Stimulated activated CD8-positive, alpha-beta memory T cell treated with anti-CD3 and anti-CD28 coated beads, Interleukin-2, amount 100 ng/mL, for 48 hours (primary cell): ENCODE measurements at regions not wholly inside any gene's neighbourhood (a gene's known extent, or its start where the extent isn't known, plus 50 kb on each side); places are given as distances from the start of the nearest gene placed in this dataset.
"Not testable (repeated sequence)": the region's sequence is repeated elsewhere in the genome, so short reads cannot be mapped to it uniquely, and the experiment has no call there.

Experiments
- DNase-seq, 2 donors: peaks; one replicate each; pipeline ENCODE4 v3.0.0-alpha.2; 2020; ENCODE audit warnings: low read depth in 2 of 2

GRCh38 chr5:101045689-101046088, 142.6 kb upstream of the ST8SIA4 start:
- DNase-seq: no peak

DNA sequence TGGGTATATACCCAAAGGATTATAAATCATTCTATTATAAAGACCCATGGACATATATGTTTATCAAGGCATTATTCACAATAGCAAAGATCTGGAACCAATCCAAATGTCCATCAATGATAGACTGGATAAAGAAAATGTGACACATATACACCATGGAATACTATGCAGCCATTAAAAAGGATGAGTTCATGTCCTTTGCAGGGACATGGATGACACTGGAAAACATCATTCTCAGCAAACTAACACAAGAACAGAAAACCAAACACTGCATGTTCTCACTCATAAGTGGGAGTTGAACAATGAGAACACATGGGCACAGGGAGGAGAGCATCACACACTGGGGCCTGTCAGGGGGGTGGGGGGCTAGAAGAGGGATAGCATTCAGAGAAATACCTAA, 136.9 kb upstream of the ST8SIA4 start:
- DNase-seq: not testable (repeated sequence)

GRCh38 chr5:101036778-101037177, 133.7 kb upstream of the ST8SIA4 start:
- DNase-seq: no peak

DNA sequence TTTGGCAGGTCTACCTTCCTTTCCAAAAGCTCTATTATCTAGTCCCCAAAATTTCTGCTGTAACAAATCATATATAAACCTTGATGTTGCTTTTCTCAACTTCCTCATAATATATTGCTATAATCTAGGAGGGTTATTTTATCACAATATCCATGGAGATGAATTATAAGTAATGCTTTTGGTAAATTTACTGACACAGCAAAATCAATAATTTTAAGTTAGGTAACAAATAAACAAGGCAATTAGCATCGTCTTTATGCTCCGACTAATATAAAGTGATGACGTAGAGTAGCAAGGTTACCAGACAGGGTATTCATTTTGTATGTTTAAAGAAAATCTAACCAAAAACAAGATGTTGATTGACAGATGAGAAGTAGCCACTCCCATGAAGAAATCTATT, 132.3 kb upstream of the ST8SIA4 start:
- no peak for DNase-seq

DNA sequence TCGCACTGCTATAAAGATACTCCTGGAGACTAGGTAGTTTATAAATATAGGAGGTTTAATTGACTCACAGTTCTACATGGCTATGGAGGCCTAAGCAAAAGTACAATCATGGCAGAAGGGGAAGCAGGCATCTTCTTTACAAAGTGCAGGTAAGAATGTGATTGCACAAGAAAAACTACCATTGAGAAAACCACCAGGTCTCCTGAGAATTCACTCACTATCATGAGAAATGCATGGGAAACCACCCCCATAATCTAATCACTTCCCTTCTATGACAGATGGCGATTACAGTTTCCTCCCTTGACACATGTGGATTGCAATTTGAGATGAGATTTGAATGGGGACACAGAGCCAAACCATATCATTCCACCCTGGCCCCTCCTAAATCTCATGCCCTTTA, 121.2 kb upstream of the ST8SIA4 start:
- DNase-seq: no peak

GRCh38 chr5:101018299-101018698, 115.2 kb upstream of the ST8SIA4 start:
- no peak for DNase-seq

GRCh38 chr5:101012880-101013279, 109.8 kb upstream of the ST8SIA4 start:
- no peak for DNase-seq

GRCh38 chr5:101009758-101010519, 106.9 kb upstream of the ST8SIA4 start:
- DNase-seq: no peak

DNA sequence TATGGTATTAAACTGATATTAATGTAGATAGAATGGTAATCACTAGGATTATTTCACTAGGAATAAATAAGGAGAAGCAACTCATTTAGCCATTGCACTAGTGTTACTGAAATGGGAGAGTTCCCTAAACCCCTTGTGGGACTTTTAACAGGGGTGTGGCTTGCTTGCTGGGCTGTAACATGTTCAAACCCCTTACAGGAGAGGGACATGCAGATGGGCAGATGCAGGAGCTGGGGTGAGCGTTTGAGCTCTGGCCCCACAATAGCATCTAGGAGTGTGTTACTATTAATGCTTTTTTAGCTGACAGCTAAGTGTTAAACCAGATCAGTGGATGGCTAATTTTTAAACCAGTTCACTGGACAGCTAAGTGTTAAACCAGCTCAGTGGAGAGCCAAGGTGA, 89.3 kb upstream of the ST8SIA4 start:
- no peak for DNase-seq

DNA sequence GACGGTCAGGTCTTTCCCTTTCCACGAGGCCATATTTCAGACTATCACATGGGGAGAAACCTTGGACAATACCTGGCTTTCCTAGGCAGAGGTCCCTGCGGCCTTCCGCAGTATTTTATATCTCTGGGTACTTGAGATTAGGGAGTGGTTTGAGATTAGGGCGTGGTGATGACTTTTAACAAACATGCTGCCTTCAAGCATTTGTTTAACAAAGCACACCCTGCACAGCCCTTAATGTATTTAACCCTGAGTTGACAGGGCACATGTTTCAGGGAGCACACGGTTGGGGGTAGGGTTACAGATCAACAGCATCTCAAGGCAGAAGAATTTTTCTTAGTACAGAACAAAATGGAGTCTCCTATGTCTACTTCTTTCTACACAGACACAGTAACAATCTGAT, 80.5 kb upstream of the ST8SIA4 start:
- not testable (repeated sequence) for DNase-seq

DNA sequence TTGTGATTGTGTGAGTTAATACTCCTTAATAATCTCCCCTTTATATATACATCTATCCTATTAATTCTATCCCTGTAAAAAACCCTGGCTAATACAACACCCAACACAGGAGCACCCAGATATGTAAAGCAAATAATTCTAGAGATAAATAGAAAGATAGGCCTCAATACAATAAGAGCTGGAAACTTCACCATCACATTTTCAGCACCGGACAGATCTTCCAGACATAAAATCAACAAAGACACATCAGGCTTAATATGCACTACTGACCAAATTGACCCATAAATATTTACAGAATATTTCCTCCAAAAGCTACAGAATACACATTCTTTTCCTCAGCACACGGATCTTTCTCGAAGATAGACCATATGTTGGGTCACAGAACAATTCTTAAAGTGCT, 71.0 kb upstream of the ST8SIA4 start:
- DNase-seq: no peak

GRCh38 chr5:100970646-100971255, 67.7 kb upstream of the ST8SIA4 start:
- DNase-seq: no peak

DNA sequence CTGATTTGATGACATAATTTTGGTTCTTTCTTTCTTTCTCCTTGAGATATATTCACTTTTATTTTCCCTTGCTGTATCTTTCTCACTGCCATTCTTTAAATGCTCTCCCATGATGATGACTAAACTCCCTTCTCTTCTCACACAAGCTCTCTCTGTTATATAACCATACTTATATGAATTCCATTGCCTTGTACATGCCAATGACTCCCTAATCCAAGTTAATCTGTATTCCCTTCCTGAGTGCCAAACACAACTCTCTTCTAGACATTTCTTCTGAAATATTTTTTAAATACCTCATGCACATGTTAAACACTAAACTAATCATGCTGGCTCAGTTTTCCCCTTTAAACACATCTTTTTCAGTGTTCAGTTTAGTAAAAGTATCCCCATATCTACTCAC, 62.2 kb upstream of the ST8SIA4 start:
- no peak for DNase-seq
